ENCODE measurements at regions not wholly inside any gene's neighbourhood (a gene's known extent, or its start where the extent isn't known, plus 50 kb on each side); places are given as distances from the start of the nearest gene placed in this dataset.

DNA sequence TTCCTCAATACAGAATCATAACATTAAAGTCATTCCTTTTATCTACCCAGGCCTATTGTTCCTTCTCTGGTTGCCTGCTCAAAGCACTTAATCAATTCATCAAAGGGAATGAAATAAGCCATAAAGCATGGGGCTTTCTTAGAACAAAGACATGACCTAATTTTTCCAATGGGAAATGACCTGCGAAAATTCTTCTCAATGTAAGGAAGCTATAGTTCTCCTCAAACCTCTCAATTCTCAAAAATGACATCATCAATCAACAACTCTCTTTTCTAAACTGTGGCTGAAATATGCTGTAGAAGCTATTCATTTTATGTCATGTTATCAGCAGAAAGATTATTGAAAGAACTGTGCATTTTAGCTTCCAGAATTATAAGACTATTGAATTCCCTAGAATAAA, 116.0 kb upstream of the PTPRR start:
- no peak overlapping the region for H3K27ac ChIP-seq (ENCODE audit: low read length, poor library complexity, severe bottlenecking)
- H4K8ac ChIP-seq (ENCODE audit: low read length), result no peak overlapping the region
- H3K4me3 ChIP-seq (ENCODE audit: insufficient read depth in 1 of 2, low read depth in 1 of 2, low read length in 2 of 2), result no peak overlapping the region
- 80% methylated on average over 1 of the region's 1 CpG for WGBS
- H3K14ac ChIP-seq (ENCODE audit: low read length in 2 of 2), result no peak overlapping the region
- H3K9ac ChIP-seq (ENCODE audit: low read length), result no peak overlapping the region
- no peaks in the 10 kb centered on the region for H3K79me1 ChIP-seq (replicated peaks; ENCODE audit: low read length, poor library complexity, severe bottlenecking)
- H2BK5ac ChIP-seq (ENCODE audit: low read depth, low read length, poor library complexity, severe bottlenecking), result no peak overlapping the region
- no peaks in the 10 kb centered on the region for H3K4me1 ChIP-seq (ENCODE audit: control insufficient read depth, insufficient read depth, low read depth, low read length)
- H4K91ac ChIP-seq (ENCODE audit: low read length), result no peak overlapping the region
- no peak overlapping the region for H3K4ac ChIP-seq (ENCODE audit: low read depth in 1 of 2, low read length in 2 of 2)
- no peak overlapping the region for H2BK15ac ChIP-seq (ENCODE audit: low read depth, poor library complexity, severe bottlenecking)
- no peak for DNase-seq
- H2BK12ac ChIP-seq (ENCODE audit: low read length in 2 of 2), result no peak overlapping the region
- no peak overlapping the region for H3K23ac ChIP-seq (ENCODE audit: low read length in 2 of 2)
- H3K36me3 ChIP-seq (ENCODE audit: control insufficient read depth in 1 of 2, insufficient read depth in 2 of 2, low read depth in 1 of 2, low read length in 2 of 2), result no peaks in the 10 kb centered on the region
- no peaks in the 10 kb centered on the region for H3K9me3 ChIP-seq (ENCODE audit: control insufficient read depth, low read length)
- H3K27me3 ChIP-seq (ENCODE audit: control insufficient read depth in 1 of 2, insufficient read depth in 1 of 2, low read length in 2 of 2), result no peaks in the 10 kb centered on the region
- no peak overlapping the region for H2AK5ac ChIP-seq (ENCODE audit: low read length, severe bottlenecking)
- H3K18ac ChIP-seq (ENCODE audit: low read depth in 1 of 2, low read length in 2 of 2), result no peak overlapping the region
- H2BK120ac ChIP-seq (ENCODE audit: low read depth, low read length), result no peak overlapping the region
- no peak overlapping the region for H2AFZ ChIP-seq (ENCODE audit: low read depth, low read length)
- H3K4me2 ChIP-seq (ENCODE audit: low read length, poor library complexity, severe bottlenecking), result no peak overlapping the region

DNA sequence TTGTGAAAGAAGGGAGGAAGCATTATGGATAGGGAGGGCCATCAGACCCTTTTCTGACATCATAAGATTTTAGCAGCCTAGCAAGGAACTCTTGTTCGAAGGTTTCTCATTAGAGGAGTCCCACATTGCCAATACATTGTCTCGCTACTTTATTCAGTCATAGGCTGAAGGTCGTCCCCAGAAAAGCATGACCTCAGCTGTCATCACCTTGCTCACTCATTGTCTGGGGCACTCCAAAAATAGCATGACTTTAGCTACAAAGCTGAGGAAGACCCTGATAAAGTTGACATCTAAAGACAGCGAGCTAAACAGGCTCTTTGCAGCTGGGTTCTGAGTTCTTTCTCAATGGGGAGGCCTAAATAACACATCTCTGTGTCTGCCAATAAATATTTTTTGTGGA, 112.4 kb upstream of the PTPRR start:
- Histone ChIP-seq H3K4ac (ENCODE audit: low read depth in 1 of 2, low read length in 2 of 2) (no peak overlapping the region), H3K4me2 (ENCODE audit: low read length, poor library complexity, severe bottlenecking) (no peak overlapping the region), H2BK12ac (ENCODE audit: low read length in 2 of 2) (no peak overlapping the region), H3K4me3 (ENCODE audit: insufficient read depth in 1 of 2, low read depth in 1 of 2, low read length in 2 of 2) (no peak overlapping the region), H3K36me3 (ENCODE audit: control insufficient read depth in 1 of 2, insufficient read depth in 2 of 2, low read depth in 1 of 2, low read length in 2 of 2) (no peaks in the 10 kb centered on the region), H3K9me3 (ENCODE audit: control insufficient read depth, low read length) (no peaks in the 10 kb centered on the region), H3K79me1 (replicated peaks; ENCODE audit: low read length, poor library complexity, severe bottlenecking) (no peaks in the 10 kb centered on the region), H3K4me1 (ENCODE audit: control insufficient read depth, insufficient read depth, low read depth, low read length) (peaks cover under 1% of the 10 kb centered on the region), H3K27me3 (ENCODE audit: control insufficient read depth in 1 of 2, insufficient read depth in 1 of 2, low read length in 2 of 2) (peaks cover 0 to 3% of the 10 kb centered on the region in 2 experiments), H2AK5ac (ENCODE audit: low read length, severe bottlenecking) (no peak overlapping the region), H4K8ac (ENCODE audit: low read length) (no peak overlapping the region), H3K23ac (ENCODE audit: low read length in 2 of 2) (no peak overlapping the region), H3K18ac (ENCODE audit: low read depth in 1 of 2, low read length in 2 of 2) (no peak overlapping the region), H4K91ac (ENCODE audit: low read length) (no peak overlapping the region), H3K14ac (ENCODE audit: low read length in 2 of 2) (no peak overlapping the region), H3K27ac (ENCODE audit: low read length, poor library complexity, severe bottlenecking) (no peak overlapping the region), H3K9ac (ENCODE audit: low read length) (no peak overlapping the region), H2BK120ac (ENCODE audit: low read depth, low read length) (no peak overlapping the region), H2AFZ (ENCODE audit: low read depth, low read length) (no peak overlapping the region), H2BK15ac (ENCODE audit: low read depth, poor library complexity, severe bottlenecking) (no peak overlapping the region), H2BK5ac (ENCODE audit: low read depth, low read length, poor library complexity, severe bottlenecking) (no peak overlapping the region)
- 60% methylated on average over 4 of the region's 4 CpGs for WGBS
- no peak for DNase-seq

DNA sequence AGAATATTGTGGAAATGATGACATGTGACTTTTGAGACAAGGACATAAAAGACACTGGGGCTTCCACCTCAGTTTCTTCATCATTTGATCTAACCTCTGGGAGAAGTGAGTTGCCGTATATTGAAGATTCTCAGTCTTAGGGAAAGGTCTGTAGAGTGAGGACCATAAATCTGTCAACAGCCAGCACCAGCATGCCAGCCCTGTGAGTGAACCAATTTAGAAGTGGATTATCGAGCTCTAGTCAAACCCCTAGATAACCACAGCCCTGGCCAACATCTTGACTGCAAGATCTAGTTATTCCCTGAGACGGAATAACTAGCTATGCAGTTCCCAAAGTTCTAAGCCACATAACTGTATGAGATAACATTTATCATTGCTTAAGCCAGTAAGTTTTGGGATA, 108.8 kb upstream of the PTPRR start:
- H3K9me3 ChIP-seq (ENCODE audit: control insufficient read depth, low read length), result no peaks in the 10 kb centered on the region
- no peak overlapping the region for H4K8ac ChIP-seq (ENCODE audit: low read length)
- H2BK120ac ChIP-seq (ENCODE audit: low read depth, low read length), result no peak overlapping the region
- H2AFZ ChIP-seq (ENCODE audit: low read depth, low read length), result no peak overlapping the region
- H2BK15ac ChIP-seq (ENCODE audit: low read depth, poor library complexity, severe bottlenecking), result no peak overlapping the region
- no peak for DNase-seq
- no peak overlapping the region for H2BK5ac ChIP-seq (ENCODE audit: low read depth, low read length, poor library complexity, severe bottlenecking)
- H3K4me2 ChIP-seq (ENCODE audit: low read length, poor library complexity, severe bottlenecking), result no peak overlapping the region
- H2BK12ac ChIP-seq (ENCODE audit: low read length in 2 of 2), result no peak overlapping the region
- H3K18ac ChIP-seq (ENCODE audit: low read depth in 1 of 2, low read length in 2 of 2), result no peak overlapping the region
- 8% methylated on average over 1 of the region's 3 CpGs for WGBS
- no peak overlapping the region for H3K4ac ChIP-seq (ENCODE audit: low read depth in 1 of 2, low read length in 2 of 2)
- H3K4me3 ChIP-seq (ENCODE audit: insufficient read depth in 1 of 2, low read depth in 1 of 2, low read length in 2 of 2), result no peak overlapping the region
- no peak overlapping the region for H3K14ac ChIP-seq (ENCODE audit: low read length in 2 of 2)
- H3K27ac ChIP-seq (ENCODE audit: low read length, poor library complexity, severe bottlenecking), result no peak overlapping the region
- no peak overlapping the region for H2AK5ac ChIP-seq (ENCODE audit: low read length, severe bottlenecking)
- no peak overlapping the region for H3K9ac ChIP-seq (ENCODE audit: low read length)
- peaks cover 0 to 3% of the 10 kb centered on the region in 2 experiments for H3K27me3 ChIP-seq (ENCODE audit: control insufficient read depth in 1 of 2, insufficient read depth in 1 of 2, low read length in 2 of 2)
- no peak overlapping the region for H3K23ac ChIP-seq (ENCODE audit: low read length in 2 of 2)
- no peaks in the 10 kb centered on the region for H3K36me3 ChIP-seq (ENCODE audit: control insufficient read depth in 1 of 2, insufficient read depth in 2 of 2, low read depth in 1 of 2, low read length in 2 of 2)
- peaks cover 2% of the 10 kb centered on the region for H3K4me1 ChIP-seq (ENCODE audit: control insufficient read depth, insufficient read depth, low read depth, low read length)
- no peaks in the 10 kb centered on the region for H3K79me1 ChIP-seq (replicated peaks; ENCODE audit: low read length, poor library complexity, severe bottlenecking)
- H4K91ac ChIP-seq (ENCODE audit: low read length), result no peak overlapping the region

DNA sequence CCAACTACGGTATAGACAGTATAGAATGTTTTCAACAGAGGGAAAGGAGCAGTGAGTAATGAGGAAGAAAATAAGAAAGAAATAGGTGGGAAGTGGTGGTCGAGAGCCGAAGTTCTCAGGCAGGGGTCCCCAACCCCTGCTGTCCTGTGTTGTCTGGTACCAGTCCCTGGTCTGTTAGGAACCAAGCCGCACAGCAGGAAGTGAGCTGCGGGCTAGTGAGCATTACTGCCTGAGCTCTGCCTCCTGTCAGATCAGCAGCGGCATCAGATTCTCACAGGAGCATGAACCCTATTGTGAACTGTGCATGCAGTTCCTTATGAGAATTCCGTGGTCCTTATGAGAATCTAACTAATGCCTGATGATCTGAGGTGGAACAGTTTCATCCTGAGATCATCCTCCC, 107.3 kb upstream of the PTPRR start:
- Histone ChIP-seq H3K14ac (ENCODE audit: low read length in 2 of 2) (no peak overlapping the region), H3K4me2 (ENCODE audit: low read length, poor library complexity, severe bottlenecking) (no peak overlapping the region), H4K8ac (ENCODE audit: low read length) (no peak overlapping the region), H3K4me3 (ENCODE audit: insufficient read depth in 1 of 2, low read depth in 1 of 2, low read length in 2 of 2) (no peak overlapping the region), H3K27ac (ENCODE audit: low read length, poor library complexity, severe bottlenecking) (no peak overlapping the region), H3K9me3 (ENCODE audit: control insufficient read depth, low read length) (no peaks in the 10 kb centered on the region), H3K27me3 (ENCODE audit: control insufficient read depth in 1 of 2, insufficient read depth in 1 of 2, low read length in 2 of 2) (peaks cover 0 to 3% of the 10 kb centered on the region in 2 experiments), H2AK5ac (ENCODE audit: low read length, severe bottlenecking) (no peak overlapping the region), H4K91ac (ENCODE audit: low read length) (no peak overlapping the region), H3K4ac (ENCODE audit: low read depth in 1 of 2, low read length in 2 of 2) (no peak overlapping the region), H3K36me3 (ENCODE audit: control insufficient read depth in 1 of 2, insufficient read depth in 2 of 2, low read depth in 1 of 2, low read length in 2 of 2) (no peaks in the 10 kb centered on the region), H3K9ac (ENCODE audit: low read length) (no peak overlapping the region), H2BK120ac (ENCODE audit: low read depth, low read length) (no peak overlapping the region), H2BK12ac (ENCODE audit: low read length in 2 of 2) (no peak overlapping the region), H3K23ac (ENCODE audit: low read length in 2 of 2) (no peak overlapping the region), H3K4me1 (ENCODE audit: control insufficient read depth, insufficient read depth, low read depth, low read length) (peaks cover 2% of the 10 kb centered on the region), H3K18ac (ENCODE audit: low read depth in 1 of 2, low read length in 2 of 2) (no peak overlapping the region), H3K79me1 (replicated peaks; ENCODE audit: low read length, poor library complexity, severe bottlenecking) (no peaks in the 10 kb centered on the region), H2BK15ac (ENCODE audit: low read depth, poor library complexity, severe bottlenecking) (no peak overlapping the region), H2BK5ac (ENCODE audit: low read depth, low read length, poor library complexity, severe bottlenecking) (no peak overlapping the region), H2AFZ (ENCODE audit: low read depth, low read length) (no peak overlapping the region)
- 52% methylated on average over 7 of the region's 7 CpGs for WGBS
- no peak for DNase-seq

Measured in mesenchymal stem cell (in vitro differentiated cells and primary cell).